Left ventricle myocardium inferior (tissue), 1 donor: ENCODE measurements at regions not wholly inside any gene's neighbourhood (a gene's known extent, or its start where the extent isn't known, plus 50 kb on each side); places are given as distances from the start of the nearest gene placed in this dataset.
"Not testable (repeated sequence)": the region's sequence is repeated elsewhere in the genome, so short reads cannot be mapped to it uniquely, and the experiment has no call there.

ENCODE experiments used
- DNase-seq: peaks from one replicate; pipeline ENCODE4 v3.0.0-alpha.2; 2020
- H3K27ac ChIP-seq: fragments of 200-600 bp; replicated peaks from 2 replicates; pipeline ENCODE4 v1.8.0; 2021
- H3K27me3 ChIP-seq: fragments of 200-600 bp; 2 replicates; pipeline ENCODE4 v1.8.0; 2021; ENCODE audit warnings: low read depth
- H3K36me3 ChIP-seq: fragments of 200-600 bp; 2 replicates; pipeline ENCODE4 v1.8.0; 2021
- H3K4me1 ChIP-seq: fragments of 200-600 bp; 2 replicates; pipeline ENCODE4 v1.8.0; 2021
- H3K4me3 ChIP-seq: fragments of 200-600 bp; 2 replicates; pipeline ENCODE4 v1.8.0; 2021; ENCODE audit warnings: mild to moderate bottlenecking, moderate library complexity
- H3K9me3 ChIP-seq: fragments of 200-600 bp; replicated peaks from 2 replicates; pipeline ENCODE4 v1.8.0; 2021
- CTCF ChIP-seq: fragments of 200-600 bp; IDR thresholded peaks from 2 replicates; pipeline ENCODE4 v1.8.0; 2021; ENCODE audit warnings: antibody characterized with exemption, mild to moderate bottlenecking, borderline replicate concordance
- intact Hi-C: fragments of 100-400 bp; cut with micrococcal nuclease; formaldehyde crosslinking; loops from one replicate; pipeline ENCODE4 v1.11.0; 2022
- donor health status: DM: no; HTN: yes; CAD: no; lungs with severe emphysema.

- Histone ChIP-seq H3K27me3 (no peaks in the 10 kb centered on the region), H3K4me3 (peak overlapping the region; percentile 19), H3K27ac (peak overlapping the region; percentile 29), H3K36me3 (no peaks in the 10 kb centered on the region), H3K9me3 (no peaks in the 10 kb centered on the region), H3K4me1 (peaks cover 8% of the 10 kb centered on the region)
- no peak for TF ChIP-seq CTCF
- intact Hi-C loops: no loop called here
- DNase-seq: no peak
Observed at GRCh38 chr4:31023109-31023508, 302.9 kb downstream of the PCDH7 start.

DNA sequence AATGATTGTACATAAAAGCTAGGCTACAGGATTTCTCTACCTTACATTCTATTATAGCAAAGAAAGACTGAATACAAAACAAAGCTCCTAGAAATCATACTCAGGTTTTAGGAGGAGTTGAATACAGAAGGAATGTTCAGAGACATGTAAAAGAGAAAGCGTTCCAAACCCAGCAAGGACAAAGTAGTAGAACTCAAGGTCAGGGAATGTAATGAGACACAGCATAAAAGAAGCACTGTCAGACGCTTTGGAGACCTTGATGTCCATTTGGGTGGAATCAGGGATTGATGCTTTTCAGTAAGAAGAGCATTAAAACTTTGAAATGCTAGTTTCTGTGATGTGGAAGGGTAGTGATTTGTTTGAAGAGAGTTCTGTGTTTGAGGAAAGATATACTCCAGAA lies 303.6 kb downstream of the PCDH7 start:
- TF ChIP-seq CTCF: no peak
- Histone ChIP-seq H3K4me1 (peaks cover 8% of the 10 kb centered on the region), H3K27ac (peak overlapping the region; percentile 29), H3K4me3 (no peak overlapping the region), H3K27me3 (no peaks in the 10 kb centered on the region), H3K36me3 (no peaks in the 10 kb centered on the region), H3K9me3 (no peaks in the 10 kb centered on the region)
- intact Hi-C loops: no loop called here
- no peak for DNase-seq

- H3K9me3 ChIP-seq, H3K36me3 ChIP-seq, H3K4me3 ChIP-seq, intact Hi-C loops, H3K27me3 ChIP-seq, DNase-seq, H3K4me1 ChIP-seq, H3K27ac ChIP-seq: not testable (repeated sequence)
Observed at GRCh38 chr4:31024781-31025180, 304.6 kb downstream of the PCDH7 start.

GRCh38 chr4:31026256-31026655 lies 306.1 kb downstream of the PCDH7 start:
- Histone ChIP-seq H3K9me3 (no peaks in the 10 kb centered on the region), H3K36me3 (no peaks in the 10 kb centered on the region), H3K4me3 (no peak overlapping the region), H3K27ac (no peak overlapping the region), H3K4me1 (peaks cover 8% of the 10 kb centered on the region), H3K27me3 (no peaks in the 10 kb centered on the region)
- no peak for DNase-seq
- no peak for TF ChIP-seq CTCF
- intact Hi-C loops: no loop called here

GRCh38 chr4:31034550-31034949 lies 314.4 kb downstream of the PCDH7 start:
- intact Hi-C loops: no loop called here
- DNase-seq: no peak
- Histone ChIP-seq H3K4me1 (no peaks in the 10 kb centered on the region), H3K27me3 (no peaks in the 10 kb centered on the region), H3K27ac (no peak overlapping the region), H3K4me3 (no peak overlapping the region), H3K9me3 (no peaks in the 10 kb centered on the region), H3K36me3 (no peaks in the 10 kb centered on the region)
- TF ChIP-seq CTCF: no peak

DNA sequence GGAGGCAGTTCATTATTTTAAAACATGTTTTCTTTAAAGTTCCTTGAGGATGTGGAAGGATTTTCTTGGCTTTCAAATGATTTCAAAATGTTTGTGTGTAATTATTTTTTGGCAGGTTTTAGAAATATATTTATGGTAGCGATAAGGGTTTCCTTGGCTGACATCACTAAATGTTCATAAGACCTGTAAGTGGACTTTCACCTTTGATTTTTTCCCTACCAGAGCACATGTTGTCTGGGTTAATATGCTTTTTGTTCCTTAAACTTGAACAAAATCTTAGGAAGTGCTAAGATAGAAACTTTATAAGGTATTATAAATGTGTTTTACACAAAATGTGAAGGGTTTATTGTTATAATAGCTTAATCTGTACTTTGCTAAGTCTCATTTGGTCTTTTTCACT lies 315.6 kb downstream of the PCDH7 start:
- H3K4me1 ChIP-seq: no peaks in the 10 kb centered on the region
- no peak for DNase-seq
- H3K36me3 ChIP-seq: no peaks in the 10 kb centered on the region
- no peak overlapping the region for H3K27ac ChIP-seq
- intact Hi-C loops: no loop called here
- no peaks in the 10 kb centered on the region for H3K27me3 ChIP-seq
- H3K9me3 ChIP-seq: no peaks in the 10 kb centered on the region
- TF ChIP-seq CTCF: no peak
- H3K4me3 ChIP-seq: no peak overlapping the region
